ENCODE measurements at regions not wholly inside any gene's neighbourhood (a gene's known extent, or its start where the extent isn't known, plus 50 kb on each side); places are given as distances from the start of the nearest gene placed in this dataset.

DNA sequence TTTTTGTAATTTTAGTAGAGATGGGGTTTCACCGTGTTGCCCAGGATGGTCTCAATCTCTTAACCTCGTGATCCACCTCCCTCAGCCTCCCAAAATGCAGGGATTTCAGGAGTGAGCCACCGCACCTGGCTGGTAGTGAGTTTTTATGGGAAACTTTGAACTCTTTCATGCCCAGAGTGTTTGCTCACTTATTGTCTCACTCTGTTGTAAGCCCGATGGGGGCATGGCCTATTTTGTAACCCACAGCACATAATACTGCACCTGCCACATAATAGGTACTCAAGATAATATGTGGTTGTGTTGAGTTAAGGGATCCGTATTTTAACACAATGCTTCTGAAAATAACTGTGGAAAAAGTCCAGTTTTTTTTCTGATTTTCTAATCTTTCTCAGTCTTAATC lies 109.6 kb upstream of the GIMD1 start (continued):
- TF ChIP-seq, protein P1, sequence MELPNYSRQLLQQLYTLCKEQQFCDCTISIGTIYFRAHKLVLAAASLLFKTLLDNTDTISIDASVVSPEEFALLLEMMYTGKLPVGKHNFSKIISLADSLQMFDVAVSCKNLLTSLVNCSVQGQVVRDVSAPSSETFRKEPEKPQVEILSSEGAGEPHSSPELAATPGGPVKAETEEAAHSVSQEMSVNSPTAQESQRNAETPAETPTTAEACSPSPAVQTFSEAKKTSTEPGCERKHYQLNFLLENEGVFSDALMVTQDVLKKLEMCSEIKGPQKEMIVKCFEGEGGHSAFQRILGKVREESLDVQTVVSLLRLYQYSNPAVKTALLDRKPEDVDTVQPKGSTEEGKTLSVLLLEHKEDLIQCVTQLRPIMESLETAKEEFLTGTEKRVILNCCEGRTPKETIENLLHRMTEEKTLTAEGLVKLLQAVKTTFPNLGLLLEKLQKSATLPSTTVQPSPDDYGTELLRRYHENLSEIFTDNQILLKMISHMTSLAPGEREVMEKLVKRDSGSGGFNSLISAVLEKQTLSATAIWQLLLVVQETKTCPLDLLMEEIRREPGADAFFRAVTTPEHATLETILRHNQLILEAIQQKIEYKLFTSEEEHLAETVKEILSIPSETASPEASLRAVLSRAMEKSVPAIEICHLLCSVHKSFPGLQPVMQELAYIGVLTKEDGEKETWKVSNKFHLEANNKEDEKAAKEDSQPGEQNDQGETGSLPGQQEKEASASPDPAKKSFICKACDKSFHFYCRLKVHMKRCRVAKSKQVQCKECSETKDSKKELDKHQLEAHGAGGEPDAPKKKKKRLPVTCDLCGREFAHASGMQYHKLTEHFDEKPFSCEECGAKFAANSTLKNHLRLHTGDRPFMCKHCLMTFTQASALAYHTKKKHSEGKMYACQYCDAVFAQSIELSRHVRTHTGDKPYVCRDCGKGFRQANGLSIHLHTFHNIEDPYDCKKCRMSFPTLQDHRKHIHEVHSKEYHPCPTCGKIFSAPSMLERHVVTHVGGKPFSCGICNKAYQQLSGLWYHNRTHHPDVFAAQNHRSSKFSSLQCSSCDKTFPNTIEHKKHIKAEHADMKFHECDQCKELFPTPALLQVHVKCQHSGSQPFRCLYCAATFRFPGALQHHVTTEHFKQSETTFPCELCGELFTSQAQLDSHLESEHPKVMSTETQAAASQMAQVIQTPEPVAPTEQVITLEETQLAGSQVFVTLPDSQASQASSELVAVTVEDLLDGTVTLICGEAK (IDR thresholded peaks at IDR 0.05), result no peak
- TF ChIP-seq, protein P1 (CRISPR knock-in tag; IDR thresholded peaks at IDR 0.05), result no peak
- TF ChIP-seq TCFL5 (CRISPR knock-in tag; conservative IDR thresholded peaks at IDR 0.05) (no peak), KHSRP (IDR thresholded peaks at IDR 0.05) (no peak), NCOA2 (IDR thresholded peaks at IDR 0.05; ENCODE audit: partially characterized antibody in 2 of 2) (no peak), MIER1 (IDR thresholded peaks at IDR 0.05; ENCODE audit: low read depth) (no peak), RFX5 (IDR thresholded peaks at IDR 0.05; ENCODE audit: low read depth, low read length) (no peak), POLR3G (IDR thresholded peaks at IDR 0.05; ENCODE audit: extremely low read depth, insufficient read length, insufficient replicate concordance) (no peak), NELFE (IDR thresholded peaks at IDR 0.05; ENCODE audit: insufficient read depth, insufficient read length) (no peak), HLTF (IDR thresholded peaks at IDR 0.05) (no peak), EP300 (IDR thresholded peaks at IDR 0.05; ENCODE audit: low read length) (no peak), HDAC3 (IDR thresholded peaks at IDR 0.05; ENCODE audit: borderline replicate concordance, partially characterized antibody) (no peak)
